GM12878 (cell line): ENCODE measurements at regions not wholly inside any gene's neighbourhood (a gene's known extent, or its start where the extent isn't known, plus 50 kb on each side); places are given as distances from the start of the nearest gene placed in this dataset.

Experiments
- CTCF ChIP-seq, 3 experiments: IDR thresholded peaks in 2 of 3; conservative IDR thresholded peaks in 1 of 3; 2 replicates each; pipeline ENCODE4 v1.5.1; 2011; ENCODE audit warnings: low read depth in 3 of 3, low read length in 3 of 3, mild to moderate bottlenecking in 3 of 3, control low read depth in 2 of 3, moderate library complexity in 2 of 3, inconsistent platforms in 1 of 3, mixed read lengths in 1 of 3; ENCODE audit not compliant: control insufficient read depth in 2 of 3, insufficient read depth in 1 of 3; ENCODE audit errors: extremely low read depth in 1 of 3
- GATAD2B ChIP-seq: fragments of 450-650 bp; conservative IDR thresholded peaks from 2 replicates; pipeline ENCODE4 v1.6.1; 2017; ENCODE audit warnings: low read depth, mild to moderate bottlenecking, moderate library complexity
- HCFC1 ChIP-seq: fragments of 150-350 bp; IDR thresholded peaks from 2 replicates; pipeline ENCODE4 v1.6.1; 2014; ENCODE audit warnings: low read length
- POLR2A ChIP-seq: IDR thresholded peaks from 2 replicates; pipeline ENCODE4 v1.6.1; 2011; ENCODE audit warnings: low read depth, mild to moderate bottlenecking, low read length
- SMC3 ChIP-seq: IDR thresholded peaks from 2 replicates; pipeline ENCODE4 v1.6.1; 2011; ENCODE audit warnings: low read length, improper control_type of control experiment, borderline replicate concordance
- YY1 ChIP-seq: IDR thresholded peaks from 2 replicates; pipeline ENCODE4 v1.6.1; 2011; ENCODE audit warnings: low read depth, mild to moderate bottlenecking, low read length

DNA sequence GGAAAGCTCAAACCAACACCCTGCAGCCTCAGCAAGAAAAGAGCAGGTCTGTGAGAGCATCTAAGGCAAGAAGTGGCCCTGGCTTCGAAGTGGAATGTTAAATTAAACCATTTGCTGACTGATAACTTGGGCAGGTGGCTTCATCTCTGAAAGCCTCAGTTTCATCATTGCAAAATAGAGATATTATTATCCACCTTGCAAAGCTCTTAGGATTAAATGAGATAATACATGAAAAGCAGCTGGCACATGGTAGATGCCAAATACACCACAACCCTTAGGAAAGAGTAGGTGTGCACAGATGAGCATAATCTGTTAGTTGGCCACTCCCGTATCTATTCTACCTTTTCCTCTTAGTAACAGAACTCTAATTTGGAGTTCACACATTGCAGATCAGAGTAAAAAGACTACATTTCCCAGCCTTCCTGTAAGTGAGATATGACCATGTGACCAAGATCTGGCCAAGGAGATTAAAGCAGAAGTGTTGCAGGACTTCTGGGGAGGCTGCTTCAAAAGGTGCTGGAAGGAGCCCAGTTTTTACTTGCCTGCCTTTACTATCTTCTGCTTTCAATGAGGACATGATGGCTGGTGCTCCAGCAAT is 288.7 kb downstream of the SOX9 start:
- no peak for TF ChIP-seq YY1
- TF ChIP-seq HCFC1, result peak; percentile 72
- TF ChIP-seq CTCF (IDR thresholded peaks at IDR 0.05 in 2 of 3, conservative IDR thresholded peaks at IDR 0.05 in 1 of 3; ENCODE audit: control insufficient read depth in 2 of 3, extremely low read depth in 1 of 3, insufficient read depth in 1 of 3, low read depth in 3 of 3, low read length in 3 of 3), result no peak
- TF ChIP-seq POLR2A, result no peak
- TF ChIP-seq GATAD2B, result no peak
- no peak for TF ChIP-seq SMC3
